Upper lobe of right lung (tissue), 1 donor: ENCODE measurements at regions not wholly inside any gene's neighbourhood (a gene's known extent, or its start where the extent isn't known, plus 50 kb on each side); places are given as distances from the start of the nearest gene placed in this dataset.

Experiments used
- ATAC-seq: fragments of 200-7000 bp; cut with Tn5 transposase; one replicate; pipeline ENCODE4 v1.9.1; 2020; ENCODE audit warnings: mild to moderate bottlenecking, moderate library complexity
- DNase-seq: peaks from one replicate; pipeline ENCODE4 v3.0.0-alpha.2; 2020
- H3K27ac ChIP-seq: fragments of 200-600 bp; one replicate; pipeline ENCODE4 v1.8.0; 2022
- H3K27me3 ChIP-seq: fragments of 200-600 bp; one replicate; pipeline ENCODE4 v1.8.0; 2022; ENCODE audit warnings: mild to moderate bottlenecking
- H3K36me3 ChIP-seq: fragments of 200-600 bp; one replicate; pipeline ENCODE4 v1.8.0; 2022
- H3K4me1 ChIP-seq: fragments of 200-600 bp; one replicate; pipeline ENCODE4 v1.8.0; 2022
- H3K4me3 ChIP-seq: fragments of 200-600 bp; one replicate; pipeline ENCODE4 v1.8.0; 2022; ENCODE audit warnings: mild to moderate bottlenecking
- H3K9me3 ChIP-seq: fragments of 200-600 bp; one replicate; pipeline ENCODE4 v1.8.0; 2022
- CTCF ChIP-seq: fragments of 200-600 bp; IDR thresholded peaks from one replicate; pipeline ENCODE4 v1.8.0; 2022; ENCODE audit warnings: antibody characterized with exemption
- intact Hi-C: fragments of 100-400 bp; cut with DNase I; formaldehyde crosslinking; loops from one replicate; pipeline ENCODE4 v1.11.0; 2022
- donor health status: DM: no; HTN: yes; CAD: no; lungs with severe emphysema.

GRCh38 chr4:126448086-126448845, 1133.5 kb downstream of the FAT4 start:
- intact Hi-C loops, result no loop called here
- ATAC-seq, result no peak
- H3K27ac ChIP-seq, result no peak overlapping the region

GRCh38 chr4:126451237-126451873, 1136.6 kb downstream of the FAT4 start:
- Histone ChIP-seq H3K27ac (no peak overlapping the region), H3K36me3 (no peaks in the 10 kb centered on the region), H3K27me3 (no peaks in the 10 kb centered on the region), H3K4me3 (no peak overlapping the region), H3K4me1 (no peaks in the 10 kb centered on the region), H3K9me3 (no peaks in the 10 kb centered on the region)
- DNase-seq (no peak), ATAC-seq (no peak)
- intact Hi-C loops, result no loop called here
- TF ChIP-seq CTCF, result no peak

More at GRCh38 chr4:126448086-126448845, 1133.5 kb downstream of the FAT4 start:
- Histone ChIP-seq H3K27me3 (no peaks in the 10 kb centered on the region), H3K4me1 (no peaks in the 10 kb centered on the region), H3K4me3 (no peak overlapping the region), H3K9me3 (no peaks in the 10 kb centered on the region), H3K36me3 (no peaks in the 10 kb centered on the region)
- TF ChIP-seq CTCF, result no peak
- no peak for DNase-seq

GRCh38 chr4:126455865-126456264, 1141.1 kb downstream of the FAT4 start:
- H3K9me3 ChIP-seq, result no peaks in the 10 kb centered on the region
- no peak for TF ChIP-seq CTCF
- H3K27ac ChIP-seq, result no peak overlapping the region
- H3K27me3 ChIP-seq, result no peaks in the 10 kb centered on the region
- ATAC-seq (no peak), DNase-seq (no peak)
- no peaks in the 10 kb centered on the region for H3K36me3 ChIP-seq
- no peak overlapping the region for H3K4me3 ChIP-seq
- intact Hi-C loops, result no loop called here
- no peaks in the 10 kb centered on the region for H3K4me1 ChIP-seq

- no peaks in the 10 kb centered on the region for H3K27me3 ChIP-seq
- no peak overlapping the region for H3K4me3 ChIP-seq
- H3K4me1 ChIP-seq, result no peaks in the 10 kb centered on the region
- no peak for ATAC-seq
- H3K9me3 ChIP-seq, result no peaks in the 10 kb centered on the region
- no peak for TF ChIP-seq CTCF
- intact Hi-C loops, result no loop called here
- DNase-seq, result no peak
- no peaks in the 10 kb centered on the region for H3K36me3 ChIP-seq
- no peak overlapping the region for H3K27ac ChIP-seq
Observed at GRCh38 chr4:126458993-126459392, 1144.2 kb downstream of the FAT4 start.

GRCh38 chr4:126465341-126465740, 1150.6 kb downstream of the FAT4 start:
- ATAC-seq, result no peak
- TF ChIP-seq CTCF, result no peak
- H3K27me3 ChIP-seq, result no peaks in the 10 kb centered on the region
- no peaks in the 10 kb centered on the region for H3K4me1 ChIP-seq
- no peak overlapping the region for H3K4me3 ChIP-seq
- H3K9me3 ChIP-seq, result no peaks in the 10 kb centered on the region
- intact Hi-C loops, result no loop called here
- no peaks in the 10 kb centered on the region for H3K36me3 ChIP-seq
- H3K27ac ChIP-seq, result no peak overlapping the region
- no peak for DNase-seq
